Activated CD8-positive, alpha-beta T cell treated with anti-CD3 and anti-CD28 coated beads for 36 hours (primary cell): ENCODE measurements at regions not wholly inside any gene's neighbourhood (a gene's known extent, or its start where the extent isn't known, plus 50 kb on each side); places are given as distances from the start of the nearest gene placed in this dataset.

Source experiments
- ATAC-seq: fragments of 200-7000 bp; cut with Tn5 transposase; one replicate; pipeline ENCODE4 v1.10.0; 2021; ENCODE audit warnings: mild to moderate bottlenecking, moderate library complexity
- CTCF ChIA-PET: fragments of 350-600 bp; sonication (Branson Sonifier 250); formaldehyde crosslinking; loops from one replicate; lab custom pipeline; 2021; ENCODE audit warnings: antibody characterized with exemption; lab: Charles Lee
- POLR2A ChIA-PET: fragments of 350-600 bp; sonication (Branson Sonifier 250); formaldehyde crosslinking; loops from one replicate; lab custom pipeline; 2021; ENCODE audit warnings: antibody characterized with exemption; lab: Charles Lee
- DNase-seq: peaks from one replicate; pipeline ENCODE4 v3.0.0-alpha.2; 2020
- H3K27ac Mint-ChIP-seq: one replicate; pipeline ENCODE4 v1.8.0; 2021; ENCODE audit warnings: mild to moderate bottlenecking, mixed read lengths
- H3K27me3 Mint-ChIP-seq: one replicate; pipeline ENCODE4 v1.8.0; 2021; ENCODE audit warnings: mixed read lengths
- H3K36me3 Mint-ChIP-seq: one replicate; pipeline ENCODE4 v1.8.0; 2021; ENCODE audit warnings: low read depth, mixed read lengths
- H3K4me1 Mint-ChIP-seq: one replicate; pipeline ENCODE4 v1.8.0; 2021; ENCODE audit warnings: low read depth, mixed read lengths
- H3K4me3 Mint-ChIP-seq: one replicate; pipeline ENCODE4 v1.8.0; 2021; ENCODE audit warnings: mild to moderate bottlenecking, moderate library complexity, mixed read lengths
- H3K9me3 Mint-ChIP-seq: one replicate; pipeline ENCODE4 v1.8.0; 2021; ENCODE audit warnings: mixed read lengths
- intact Hi-C: fragments of 100-400 bp; cut with micrococcal nuclease; formaldehyde crosslinking; loops from one replicate; pipeline ENCODE4 v1.10.0; 2022
- TF ChIP-seq, protein P1 (sequence below): fragments of 200-600 bp; IDR thresholded peaks from one replicate; pipeline ENCODE4 v1.8.0; 2022; ENCODE audit warnings: antibody characterized with exemption, mild to moderate bottlenecking

DNA sequence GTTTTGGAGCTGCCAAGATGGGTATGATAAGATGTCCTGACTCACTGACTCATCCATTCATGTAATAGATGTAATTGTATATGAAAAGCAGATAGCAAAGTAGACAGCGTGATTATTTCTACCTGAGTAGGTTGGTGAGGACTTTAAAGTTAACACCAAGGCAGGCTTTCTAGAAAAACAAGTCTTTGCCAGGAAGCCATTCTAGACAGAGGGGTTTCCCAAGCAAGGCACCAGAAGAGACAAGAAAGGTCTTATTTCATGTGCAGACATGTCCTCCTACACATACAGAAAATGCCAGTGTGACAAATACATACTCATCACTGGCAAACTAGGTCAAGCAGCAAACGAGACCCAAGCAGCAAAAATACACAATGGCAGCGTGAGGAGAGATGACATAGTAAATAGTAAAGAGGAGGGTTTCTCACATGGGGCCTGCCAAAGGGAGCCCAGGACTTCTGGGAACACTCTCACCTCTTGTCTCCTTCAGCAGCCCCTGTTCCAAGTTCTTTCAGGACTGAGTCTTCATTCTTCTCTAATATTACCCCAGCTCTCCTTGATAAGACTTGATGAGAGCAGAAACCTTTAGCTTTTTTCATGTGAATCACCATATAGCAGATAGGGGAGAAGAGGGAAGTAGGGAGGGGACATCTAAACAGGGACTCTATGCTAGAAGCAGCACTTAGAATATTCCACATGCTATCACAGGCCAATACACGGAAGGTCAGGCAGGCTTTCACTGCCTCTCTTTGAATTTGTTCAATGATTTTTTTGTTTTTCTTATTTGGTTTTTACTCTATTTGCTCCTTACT lies 114.6 kb upstream of the ATP1B1 start:
- ATAC-seq (peak; percentile 90), DNase-seq (peak; percentile 26)
- ChIA-PET CTCF (no interaction called here), POLR2A (no interaction called here)
- TF ChIP-seq, protein P1, sequence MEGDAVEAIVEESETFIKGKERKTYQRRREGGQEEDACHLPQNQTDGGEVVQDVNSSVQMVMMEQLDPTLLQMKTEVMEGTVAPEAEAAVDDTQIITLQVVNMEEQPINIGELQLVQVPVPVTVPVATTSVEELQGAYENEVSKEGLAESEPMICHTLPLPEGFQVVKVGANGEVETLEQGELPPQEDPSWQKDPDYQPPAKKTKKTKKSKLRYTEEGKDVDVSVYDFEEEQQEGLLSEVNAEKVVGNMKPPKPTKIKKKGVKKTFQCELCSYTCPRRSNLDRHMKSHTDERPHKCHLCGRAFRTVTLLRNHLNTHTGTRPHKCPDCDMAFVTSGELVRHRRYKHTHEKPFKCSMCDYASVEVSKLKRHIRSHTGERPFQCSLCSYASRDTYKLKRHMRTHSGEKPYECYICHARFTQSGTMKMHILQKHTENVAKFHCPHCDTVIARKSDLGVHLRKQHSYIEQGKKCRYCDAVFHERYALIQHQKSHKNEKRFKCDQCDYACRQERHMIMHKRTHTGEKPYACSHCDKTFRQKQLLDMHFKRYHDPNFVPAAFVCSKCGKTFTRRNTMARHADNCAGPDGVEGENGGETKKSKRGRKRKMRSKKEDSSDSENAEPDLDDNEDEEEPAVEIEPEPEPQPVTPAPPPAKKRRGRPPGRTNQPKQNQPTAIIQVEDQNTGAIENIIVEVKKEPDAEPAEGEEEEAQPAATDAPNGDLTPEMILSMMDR: no peak
- peaks cover 8% of the 10 kb centered on the region for H3K9me3 Mint-ChIP-seq
- H3K27me3 Mint-ChIP-seq: peaks cover 6% of the 10 kb centered on the region
- H3K4me3 Mint-ChIP-seq: no peak overlapping the region
- intact Hi-C loops: no loop called here
- peaks cover 3% of the 10 kb centered on the region for H3K36me3 Mint-ChIP-seq
- peak overlapping the region; percentile 75 for H3K27ac Mint-ChIP-seq
- peaks cover 14% of the 10 kb centered on the region for H3K4me1 Mint-ChIP-seq

DNA sequence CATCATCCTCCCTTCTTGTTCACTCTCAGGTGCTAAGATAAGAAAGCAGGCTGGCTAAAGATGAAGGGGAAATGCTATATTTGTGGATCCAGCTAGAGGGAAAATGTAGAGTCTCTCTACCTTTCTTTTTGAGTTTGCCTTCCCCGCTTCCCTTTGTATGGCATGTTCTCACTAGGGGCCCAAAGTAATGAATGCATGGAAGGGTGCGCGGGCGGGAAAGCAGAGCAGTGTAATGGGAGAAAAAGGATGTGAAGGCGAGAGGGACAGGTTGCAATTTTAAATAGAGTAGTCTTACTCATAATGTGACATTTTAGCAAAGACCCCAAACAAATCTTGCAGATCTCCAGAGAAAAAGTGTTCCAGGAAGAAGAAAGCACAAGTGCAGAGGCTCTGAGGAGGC lies 105.1 kb upstream of the ATP1B1 start:
- intact Hi-C loops: no loop called here
- Mint-ChIP-seq H3K27ac (no peak overlapping the region), H3K36me3 (no peaks in the 10 kb centered on the region), H3K27me3 (no peaks in the 10 kb centered on the region), H3K9me3 (no peaks in the 10 kb centered on the region), H3K4me1 (no peaks in the 10 kb centered on the region), H3K4me3 (no peak overlapping the region)
- DNase-seq: no peak
- ChIA-PET CTCF (no interaction called here), POLR2A (no interaction called here)
- TF ChIP-seq, protein P1: no peak
- ATAC-seq: no peak

DNA sequence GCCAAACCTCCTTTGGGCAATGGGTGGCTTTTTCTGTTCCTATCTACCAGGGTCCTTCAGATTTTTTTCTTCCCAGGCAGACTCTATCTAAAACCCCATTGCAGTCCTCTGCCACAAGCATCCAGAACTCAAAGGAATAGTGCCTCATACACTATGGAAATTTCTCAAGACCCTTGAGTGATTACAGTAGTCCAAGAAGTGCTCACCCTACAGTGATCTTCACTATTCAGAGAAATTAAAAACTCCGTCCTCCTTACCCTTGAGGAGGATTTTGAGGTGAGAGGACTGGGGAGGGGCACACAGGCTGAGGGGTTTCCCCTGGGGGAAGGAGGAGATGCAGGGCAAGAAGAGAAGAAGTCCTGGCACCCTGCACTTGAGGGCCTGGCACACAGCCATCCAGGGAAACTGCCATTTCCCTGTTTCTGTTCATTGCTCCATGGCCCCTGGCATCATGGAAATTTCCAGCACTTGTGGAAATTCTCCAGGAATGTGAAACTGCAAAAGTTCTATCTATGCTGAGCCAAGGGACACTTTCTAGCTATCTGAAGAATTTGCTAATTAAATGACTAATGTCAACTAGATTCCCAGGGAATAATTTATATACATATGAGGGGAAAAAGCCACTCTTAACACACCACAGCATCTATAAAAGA lies 102.5 kb upstream of the ATP1B1 start:
- POLR2A ChIA-PET: interaction anchor here (0.6 kb wide), 1 partner anchor 17 kb away, joined by 3 read pairs; no protein-coding TSS in a partner anchor
- DNase-seq: no peak
- TF ChIP-seq, protein P1: no peak
- Mint-ChIP-seq H3K4me1 (no peaks in the 10 kb centered on the region), H3K4me3 (no peak overlapping the region), H3K27ac (no peak overlapping the region), H3K27me3 (no peaks in the 10 kb centered on the region), H3K36me3 (no peaks in the 10 kb centered on the region), H3K9me3 (no peaks in the 10 kb centered on the region)
- no peak for ATAC-seq
- CTCF ChIA-PET: no interaction called here
- intact Hi-C loops: no loop called here

DNA sequence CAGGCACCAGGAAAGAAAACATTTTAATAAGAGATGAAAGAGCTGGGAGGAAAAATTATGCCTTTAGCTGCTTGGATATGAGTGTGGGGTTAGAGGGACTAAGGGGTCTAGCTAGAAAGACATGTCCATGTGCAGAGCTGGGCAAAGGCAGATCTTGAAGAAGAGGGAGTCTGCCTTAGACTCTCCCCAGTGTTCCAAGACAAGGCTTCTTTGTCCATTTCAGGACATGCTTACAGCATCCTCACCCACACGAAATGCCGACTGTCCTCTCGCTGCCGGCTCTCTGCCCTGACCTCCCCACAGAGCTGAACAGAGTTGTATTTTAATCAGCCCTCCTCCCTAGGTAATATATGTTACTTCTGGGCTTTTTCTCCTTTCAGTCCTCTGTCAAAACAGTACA lies 100.7 kb upstream of the ATP1B1 start:
- Mint-ChIP-seq H3K27ac (no peak overlapping the region), H3K4me1 (peaks cover 2% of the 10 kb centered on the region), H3K9me3 (no peaks in the 10 kb centered on the region), H3K27me3 (no peaks in the 10 kb centered on the region), H3K36me3 (no peaks in the 10 kb centered on the region), H3K4me3 (no peak overlapping the region)
- CTCF ChIA-PET: no interaction called here
- TF ChIP-seq, protein P1: no peak
- DNase-seq: no peak
- intact Hi-C loops: no loop called here
- ATAC-seq: no peak
- POLR2A ChIA-PET: no interaction called here

DNA sequence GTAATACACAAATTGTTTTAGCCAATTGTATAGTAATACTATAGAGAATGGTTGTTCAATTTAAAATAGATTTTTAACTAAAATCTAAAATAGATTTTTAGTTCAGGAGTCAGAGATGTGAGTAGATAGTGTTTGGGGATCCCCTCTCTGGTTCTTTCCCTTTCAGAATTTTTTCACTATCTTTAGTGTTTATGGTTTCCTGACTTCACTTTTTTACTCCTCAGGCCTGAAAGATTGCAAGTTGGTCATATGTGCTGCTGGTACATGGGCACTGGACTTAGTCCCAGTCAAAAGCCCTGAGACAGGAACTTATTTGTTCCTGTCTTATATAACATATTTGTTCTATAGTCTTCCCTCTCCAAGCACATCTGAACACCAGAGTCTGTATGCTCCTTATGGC lies 96.8 kb upstream of the ATP1B1 start:
- peaks cover 12% of the 10 kb centered on the region for H3K4me1 Mint-ChIP-seq
- intact Hi-C loops: no loop called here
- ATAC-seq: no peak

More for the DNA sequence above, 96.8 kb upstream of the ATP1B1 start:
- TF ChIP-seq, protein P1: no peak
- no peaks in the 10 kb centered on the region for H3K36me3 Mint-ChIP-seq
- ChIA-PET CTCF (no interaction called here), POLR2A (no interaction called here)
- no peaks in the 10 kb centered on the region for H3K27me3 Mint-ChIP-seq
- no peak overlapping the region for H3K4me3 Mint-ChIP-seq
- no peak for DNase-seq
- no peaks in the 10 kb centered on the region for H3K9me3 Mint-ChIP-seq
- no peak overlapping the region for H3K27ac Mint-ChIP-seq
